Stomach (tissue), 8 donors: ENCODE measurements at regions not wholly inside any gene's neighbourhood (a gene's known extent, or its start where the extent isn't known, plus 50 kb on each side); places are given as distances from the start of the nearest gene placed in this dataset.
A peak's percentile ranks its signal among the peaks of the same experiment; 100 is the strongest.
"Not testable (repeated sequence)": the region's sequence is repeated elsewhere in the genome, so short reads cannot be mapped to it uniquely, and the experiment has no call there.

Source experiments
- DNase-seq, 2 donors: peaks; one replicate each; pipeline versions ENCODE4 v3.0.0 to v3.0.0-alpha.2; 2013 to 2019
- H3K27ac ChIP-seq, 5 donors: fragments of 200-600 bp in 4 of 5; sonication (generic) in 4 of 5; one replicate each; pipeline ENCODE4 v1.5.1; 2013 to 2019; ENCODE audit warnings: mild to moderate bottlenecking in 1 of 5, moderate library complexity in 1 of 5
- H3K27me3 ChIP-seq, 3 donors: fragments of 200-600 bp; sonication (generic); one replicate each; pipeline ENCODE4 v1.5.1; 2017 to 2019; ENCODE audit warnings: mixed run types in 1 of 3
- H3K36me3 ChIP-seq, 4 donors: fragments of 200-600 bp; sonication (generic); 1 replicate in 3 of 4; 2 replicates in 1 of 4; pipeline ENCODE4 v1.5.1; 2016 to 2019
- H3K4me1 ChIP-seq, 4 donors: fragments of 200-600 bp; sonication (generic); one replicate each; pipeline ENCODE4 v1.5.1; 2016 to 2019
- H3K4me3 ChIP-seq, 4 donors: fragments of 200-600 bp; sonication (generic) in 3 of 4; one replicate each; pipeline ENCODE4 v1.5.1; 2016 to 2019; ENCODE audit warnings: mild to moderate bottlenecking in 1 of 4
- H3K9me3 ChIP-seq, 4 donors: fragments of 200-600 bp; sonication (generic); one replicate each; pipeline ENCODE4 v1.5.1; 2016 to 2019
- EP300 ChIP-seq: sonication (generic); formaldehyde crosslinking; IDR thresholded peaks from one replicate; pipeline ENCODE4 v1.6.1; 2017; ENCODE audit warnings: antibody characterized with exemption
- POLR2A ChIP-seq, 4 donors: fragments of 450-650 bp; IDR thresholded peaks; one replicate each; pipeline ENCODE4 v1.6.1; 2016; ENCODE audit warnings: antibody characterized with exemption in 4 of 4, control low read depth in 2 of 4, mild to moderate bottlenecking in 1 of 4, moderate library complexity in 1 of 4
- POLR2AphosphoS5 ChIP-seq, 3 donors: sonication (generic); formaldehyde crosslinking; IDR thresholded peaks; one replicate each; pipeline ENCODE4 v1.6.1; 2016; ENCODE audit warnings: antibody characterized with exemption in 3 of 3
- WGBS, 5 donors: extraction: QIAGEN DNeasy Blood & Tissue Kit in 3 of 5; methylation state at CpG; one replicate each; pipeline versions ENCODE4 v1.1.5 to v1.1.7; 2013 to 2018; 5-methylcytosine and 5-hydroxymethylcytosine counted together
- intact Hi-C: fragments of 100-400 bp; cut with DNase I; formaldehyde crosslinking; loops from one replicate; pipeline ENCODE4 v1.15.1; 2023; ENCODE audit warnings: low total_unique reads
- TF ChIP-seq, protein P1 (sequence below), 7 experiments: fragments of 450-650 bp in 4 of 7; fragments of 200-600 bp in 3 of 7; sonication (generic) in 3 of 7; IDR thresholded peaks; one replicate each; pipeline ENCODE4 v1.5.1; 2016 to 2019; ENCODE audit warnings: antibody characterized with exemption in 7 of 7, control low read depth in 2 of 7, mild to moderate bottlenecking in 1 of 7
- donor health status: healthy with polysubstance abuse.
- donor health status: Bipolar disorder and iron deficiency.
- donor health status: healthy.

DNA sequence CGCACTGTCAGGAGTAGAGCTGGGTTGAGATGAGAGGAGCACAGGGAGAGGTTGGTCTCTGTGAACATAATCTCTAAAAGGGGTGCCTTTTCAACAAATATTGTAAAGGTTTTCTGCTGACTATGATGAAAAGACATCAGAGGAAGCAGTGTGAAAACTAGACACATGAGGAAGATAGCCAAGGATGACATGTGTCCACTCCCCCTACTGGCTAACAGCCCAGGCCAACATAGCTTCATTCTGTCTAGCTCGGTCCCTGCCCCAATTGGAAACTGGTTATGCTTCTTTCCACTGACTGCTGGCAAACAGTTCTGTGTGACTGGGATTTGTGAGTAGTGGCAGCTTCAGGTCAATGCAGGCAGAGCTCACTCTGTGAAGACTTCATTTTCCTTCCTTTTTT is 115.4 kb upstream of the ESX1 start:
- no peak overlapping the region for H3K4me3 ChIP-seq
- H3K27me3 ChIP-seq = peaks cover 0 to 4% (median 0%) of the 10 kb centered on the region in 3 donors
- H3K9me3 ChIP-seq = no peaks in the 10 kb centered on the region
- 52 to 65% (median 61%) methylated on average over 2 of the region's 2 CpGs for WGBS, 5 donors
- TF ChIP-seq EP300 = no peak
- TF ChIP-seq POLR2AphosphoS5 (IDR thresholded peaks at IDR 0.05) = no peak
- TF ChIP-seq POLR2A (IDR thresholded peaks at IDR 0.05) = no peak
- TF ChIP-seq, protein P1, sequence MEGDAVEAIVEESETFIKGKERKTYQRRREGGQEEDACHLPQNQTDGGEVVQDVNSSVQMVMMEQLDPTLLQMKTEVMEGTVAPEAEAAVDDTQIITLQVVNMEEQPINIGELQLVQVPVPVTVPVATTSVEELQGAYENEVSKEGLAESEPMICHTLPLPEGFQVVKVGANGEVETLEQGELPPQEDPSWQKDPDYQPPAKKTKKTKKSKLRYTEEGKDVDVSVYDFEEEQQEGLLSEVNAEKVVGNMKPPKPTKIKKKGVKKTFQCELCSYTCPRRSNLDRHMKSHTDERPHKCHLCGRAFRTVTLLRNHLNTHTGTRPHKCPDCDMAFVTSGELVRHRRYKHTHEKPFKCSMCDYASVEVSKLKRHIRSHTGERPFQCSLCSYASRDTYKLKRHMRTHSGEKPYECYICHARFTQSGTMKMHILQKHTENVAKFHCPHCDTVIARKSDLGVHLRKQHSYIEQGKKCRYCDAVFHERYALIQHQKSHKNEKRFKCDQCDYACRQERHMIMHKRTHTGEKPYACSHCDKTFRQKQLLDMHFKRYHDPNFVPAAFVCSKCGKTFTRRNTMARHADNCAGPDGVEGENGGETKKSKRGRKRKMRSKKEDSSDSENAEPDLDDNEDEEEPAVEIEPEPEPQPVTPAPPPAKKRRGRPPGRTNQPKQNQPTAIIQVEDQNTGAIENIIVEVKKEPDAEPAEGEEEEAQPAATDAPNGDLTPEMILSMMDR (IDR thresholded peaks at IDR 0.05) = no peak
- H3K4me1 ChIP-seq = no peaks in the 10 kb centered on the region
- intact Hi-C loops = no loop called here
- no peak overlapping the region for H3K27ac ChIP-seq
- H3K36me3 ChIP-seq = no peaks in the 10 kb centered on the region
- DNase-seq = peak in 1 of 2 donors; percentile 38

DNA sequence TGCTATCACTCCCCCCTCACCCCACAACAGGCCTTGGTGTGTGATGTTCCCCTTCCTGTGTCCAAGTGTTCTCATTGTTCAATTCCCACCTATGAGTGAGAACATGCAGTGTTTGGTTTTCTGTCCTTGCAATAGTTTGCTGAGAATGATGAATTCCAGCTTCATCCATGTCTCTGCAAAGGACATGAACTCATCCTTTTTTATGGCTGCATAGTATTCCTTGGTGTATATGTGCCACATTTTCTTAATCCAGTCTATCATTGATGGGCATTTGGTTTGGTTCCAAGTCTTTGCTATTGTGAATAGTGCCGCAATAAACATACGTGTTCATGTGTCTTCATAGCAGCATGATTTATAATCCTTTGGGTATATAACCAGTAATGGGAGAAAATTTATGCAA is 106.0 kb upstream of the ESX1 start:
- H3K4me1 ChIP-seq, H3K36me3 ChIP-seq, H3K27ac ChIP-seq, H3K9me3 ChIP-seq, H3K4me3 ChIP-seq, DNase-seq, intact Hi-C loops, H3K27me3 ChIP-seq: not testable (repeated sequence)
- WGBS, 5 donors = 91 to 100% (median 94%) methylated on average over 2 of the region's 2 CpGs

DNA sequence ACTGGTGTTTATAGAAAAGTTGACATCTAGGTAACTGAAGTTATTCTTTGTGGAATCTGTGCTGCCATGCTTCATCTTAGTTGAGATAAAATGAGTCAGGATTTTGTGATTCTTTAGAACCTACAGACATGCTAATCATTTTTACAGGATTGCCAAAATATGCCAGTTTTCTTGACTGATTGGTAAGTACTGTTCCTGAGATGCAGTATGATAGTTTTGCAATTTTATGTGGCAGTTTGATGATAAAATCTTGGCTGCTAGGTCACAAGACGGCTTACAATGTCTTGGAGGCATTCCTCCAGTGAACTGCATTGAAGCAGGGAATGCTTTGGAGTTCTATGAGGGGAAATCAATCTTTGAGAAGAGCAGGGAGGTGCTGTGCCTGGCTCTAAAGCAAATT is 104.4 kb upstream of the ESX1 start:
- peaks cover 0 to 9% (median 0%) of the 10 kb centered on the region in 4 donors for H3K9me3 ChIP-seq
- H3K36me3 ChIP-seq = no peaks in the 10 kb centered on the region
- H3K4me1 ChIP-seq = no peaks in the 10 kb centered on the region
- 28 to 71% (median 39%) methylated on average over 1 of the region's 1 CpG for WGBS, 5 donors
- intact Hi-C loops = no loop called here
- H3K27ac ChIP-seq = no peak overlapping the region
- DNase-seq = no peak
- H3K27me3 ChIP-seq = no peaks in the 10 kb centered on the region
- TF ChIP-seq POLR2A (IDR thresholded peaks at IDR 0.05) (no peak), POLR2AphosphoS5 (IDR thresholded peaks at IDR 0.05) (no peak), EP300 (no peak)
- TF ChIP-seq, protein P1 (IDR thresholded peaks at IDR 0.05) = no peak
- no peak overlapping the region for H3K4me3 ChIP-seq

DNA sequence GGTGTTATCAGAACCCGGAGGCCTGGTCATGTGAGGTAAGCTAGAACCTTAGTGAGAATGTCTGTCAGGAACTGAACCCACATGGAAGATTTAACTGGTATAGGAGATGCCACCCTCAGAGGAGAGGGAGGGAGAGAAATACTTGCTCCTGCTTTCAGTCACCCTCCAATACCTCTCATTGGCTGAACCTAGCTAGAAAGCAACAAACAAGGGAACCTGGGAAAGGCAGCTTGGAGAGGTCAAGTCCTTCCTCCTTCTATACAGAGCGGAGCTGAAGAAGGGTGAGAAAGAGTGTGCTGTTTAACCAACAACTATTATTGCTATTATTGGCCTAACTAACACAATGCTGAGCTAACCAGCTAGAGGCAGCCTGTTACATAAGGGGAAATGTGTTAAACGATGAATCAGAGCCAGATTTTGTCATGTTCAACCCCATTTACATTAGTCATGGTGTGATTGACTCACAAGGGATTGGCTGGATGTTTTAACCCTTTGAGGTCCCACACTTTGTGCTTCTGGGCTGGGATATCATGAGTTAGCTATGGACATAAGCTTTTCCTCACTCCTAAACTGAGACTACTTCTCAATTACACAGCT is 96.5 kb upstream of the ESX1 start:
- Histone ChIP-seq H3K4me1 (no peaks in the 10 kb centered on the region), H3K27me3 (peaks cover 0 to 5% (median 0%) of the 10 kb centered on the region in 3 donors), H3K9me3 (no peaks in the 10 kb centered on the region), H3K36me3 (no peaks in the 10 kb centered on the region), H3K27ac (no peak overlapping the region), H3K4me3 (no peak overlapping the region)
- TF ChIP-seq POLR2A (IDR thresholded peaks at IDR 0.05) = no peak
- intact Hi-C loops = no loop called here
- WGBS, 5 donors = 49 to 55% (median 51%) methylated on average over 3 of the region's 3 CpGs
- DNase-seq = no peak

DNA sequence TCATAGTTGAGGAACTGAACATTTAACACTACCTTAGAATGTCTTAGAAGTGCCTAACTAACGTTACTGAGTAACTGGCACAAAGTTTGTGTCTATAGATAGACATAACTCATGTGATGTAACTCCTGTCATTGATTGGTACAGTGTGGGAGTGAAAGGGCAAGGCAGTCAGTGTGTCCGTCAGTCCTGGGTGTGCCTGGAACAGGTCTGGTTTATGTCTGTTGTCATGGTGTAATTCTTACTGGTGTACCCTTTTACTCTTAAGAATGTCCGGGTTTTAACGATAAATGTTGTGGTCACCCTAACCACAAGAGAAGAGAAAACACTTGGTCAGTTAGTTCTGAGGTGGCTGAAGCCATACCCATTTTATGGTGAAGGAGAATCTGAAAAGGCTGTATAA is 93.1 kb upstream of the ESX1 start:
- 55 to 64% (median 61%) methylated on average over 4 of the region's 4 CpGs for WGBS, 5 donors
- H3K27me3 ChIP-seq = no peaks in the 10 kb centered on the region
- H3K9me3 ChIP-seq = no peaks in the 10 kb centered on the region
- intact Hi-C loops = no loop called here
- H3K4me3 ChIP-seq = no peak overlapping the region
- H3K4me1 ChIP-seq = no peaks in the 10 kb centered on the region
- H3K27ac ChIP-seq = no peak overlapping the region
- H3K36me3 ChIP-seq = no peaks in the 10 kb centered on the region
- no peak for DNase-seq
- TF ChIP-seq, protein P1 (IDR thresholded peaks at IDR 0.05) = no peak
- TF ChIP-seq POLR2A (IDR thresholded peaks at IDR 0.05) (no peak), EP300 (no peak), POLR2AphosphoS5 (IDR thresholded peaks at IDR 0.05) (no peak)
